ENCODE measurements at regions not wholly inside any gene's neighbourhood (a gene's known extent, or its start where the extent isn't known, plus 50 kb on each side); places are given as distances from the start of the nearest gene placed in this dataset.

DNA sequence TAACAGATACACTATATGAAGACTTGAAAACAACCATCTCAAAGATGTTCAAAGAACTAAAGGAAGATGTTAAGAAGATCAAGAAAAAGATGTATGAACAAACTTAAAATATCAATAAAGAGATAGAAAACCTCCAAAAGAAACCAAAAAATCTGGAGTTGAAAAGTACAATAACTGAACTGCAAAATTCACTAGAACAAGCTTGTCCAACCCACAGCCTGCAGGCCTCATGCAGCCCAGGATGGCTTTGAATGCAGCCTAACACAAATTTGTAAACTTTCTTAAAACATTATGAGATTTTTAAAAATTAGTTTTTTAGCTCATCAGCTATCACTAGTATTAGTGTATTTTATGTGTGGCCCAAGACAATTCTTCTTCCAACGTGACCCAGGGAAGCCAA, 77.0 kb upstream of the DCTD start:
- H2AFZ ChIP-seq, result no peak overlapping the region
- no peak overlapping the region for H3K4me3 ChIP-seq
- no peaks in the 10 kb centered on the region for H3K9me2 ChIP-seq (ENCODE audit: insufficient read depth)
- no TSS peak for BruUV-seq (replicated peaks)
- DNase-seq, result no peak
- H3K9me3 ChIP-seq (ENCODE audit: insufficient read depth, low read depth), result no peaks in the 10 kb centered on the region
- no peak for TF ChIP-seq CTCF (conservative IDR thresholded peaks at IDR 0.05)
- TF ChIP-seq EZH2 (IDR thresholded peaks at IDR 0.05; ENCODE audit: low read depth), result no peak
- H4K20me1 ChIP-seq (ENCODE audit: insufficient read depth), result no peaks in the 10 kb centered on the region
- no peaks in the 10 kb centered on the region for H3K79me2 ChIP-seq (ENCODE audit: low read depth)
- ChIA-PET CTCF (no interaction called here), POLR2A (ENCODE audit: unreplicated experiment) (no interaction called here)
- intact Hi-C loops (cut with micrococcal nuclease; ENCODE audit: unreplicated experiment), result no loop called here
- no peak overlapping the region for H3K27ac ChIP-seq
- H3K36me3 ChIP-seq (ENCODE audit: low read depth), result no peaks in the 10 kb centered on the region
- H3K27me3 ChIP-seq (ENCODE audit: insufficient read depth, low read depth), result no peaks in the 10 kb centered on the region
- H3K4me2 ChIP-seq, result no peak overlapping the region
- H3F3A ChIP-seq (ENCODE audit: insufficient read depth, low read depth), result no peaks in the 10 kb centered on the region
- H3K4me1 ChIP-seq (replicated peaks; ENCODE audit: insufficient read depth), result no peaks in the 10 kb centered on the region

GRCh38 chr4:182978152-182978827, 61.1 kb upstream of the DCTD start:
- intact Hi-C loops (cut with micrococcal nuclease; ENCODE audit: unreplicated experiment), result no loop called here
- POLR2A ChIA-PET (ENCODE audit: unreplicated experiment), result no interaction called here
- peaks cover 7% of the 10 kb centered on the region; the same call in 1 of the 2 replicates for H3K4me1 ChIP-seq (replicated peaks; ENCODE audit: insufficient read depth)
- H3K79me2 ChIP-seq (ENCODE audit: low read depth), result no peaks in the 10 kb centered on the region
- no peak overlapping the region for H2AFZ ChIP-seq
- no peaks in the 10 kb centered on the region for H3F3A ChIP-seq (ENCODE audit: insufficient read depth, low read depth)
- no peak for DNase-seq
- no peak overlapping the region for H3K27ac ChIP-seq
- CTCF ChIA-PET, result no interaction called here
- H3K9me3 ChIP-seq (ENCODE audit: insufficient read depth, low read depth), result no peaks in the 10 kb centered on the region
- no peaks in the 10 kb centered on the region for H3K36me3 ChIP-seq (ENCODE audit: low read depth)
- no peaks in the 10 kb centered on the region for H3K9me2 ChIP-seq (ENCODE audit: insufficient read depth)
- no peak overlapping the region for H3K4me2 ChIP-seq
- BruUV-seq (replicated peaks), result no TSS peak
- no peaks in the 10 kb centered on the region for H3K27me3 ChIP-seq (ENCODE audit: insufficient read depth, low read depth)
- H4K20me1 ChIP-seq (ENCODE audit: insufficient read depth), result no peaks in the 10 kb centered on the region
- H3K4me3 ChIP-seq, result no peak overlapping the region
- no peak for TF ChIP-seq CTCF (conservative IDR thresholded peaks at IDR 0.05)
- TF ChIP-seq EZH2 (IDR thresholded peaks at IDR 0.05; ENCODE audit: low read depth), result no peak

DNA sequence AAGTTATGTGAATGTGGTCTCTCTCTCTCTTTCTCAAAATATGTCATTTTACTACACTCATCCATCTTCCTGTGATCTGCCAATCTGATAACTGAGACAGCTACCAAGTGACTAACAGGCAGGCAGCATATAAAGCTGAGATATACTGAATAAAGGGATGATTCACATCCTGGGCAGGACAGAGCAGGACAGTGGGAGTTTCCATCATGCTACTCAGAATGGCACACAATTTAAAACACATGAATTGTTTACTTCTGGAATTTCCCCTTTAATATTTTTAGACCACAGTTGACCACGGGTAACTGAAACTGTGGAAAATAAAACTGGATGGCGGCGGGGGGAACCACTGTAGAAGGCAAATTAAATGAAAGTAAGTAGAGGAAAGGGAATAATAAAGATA, 58.6 kb upstream of the DCTD start:
- no peak for TF ChIP-seq EZH2 (IDR thresholded peaks at IDR 0.05; ENCODE audit: low read depth)
- Histone ChIP-seq H3K9me3 (ENCODE audit: insufficient read depth, low read depth) (no peaks in the 10 kb centered on the region), H3K4me1 (replicated peaks; ENCODE audit: insufficient read depth) (peaks cover 7% of the 10 kb centered on the region; the same call in 1 of the 2 replicates), H3K4me2 (peak overlapping the region; percentile 32), H3F3A (ENCODE audit: insufficient read depth, low read depth) (no peaks in the 10 kb centered on the region), H3K27me3 (ENCODE audit: insufficient read depth, low read depth) (no peaks in the 10 kb centered on the region), H3K4me3 (no peak overlapping the region), H3K9me2 (ENCODE audit: insufficient read depth) (no peaks in the 10 kb centered on the region), H3K27ac (peak overlapping the region; percentile 31; the same call in 1 of the 2 replicates), H4K20me1 (ENCODE audit: insufficient read depth) (no peaks in the 10 kb centered on the region), H3K36me3 (ENCODE audit: low read depth) (no peaks in the 10 kb centered on the region), H3K79me2 (ENCODE audit: low read depth) (no peaks in the 10 kb centered on the region), H2AFZ (no peak overlapping the region)
- ChIA-PET POLR2A (ENCODE audit: unreplicated experiment) (no interaction called here), CTCF (no interaction called here)
- peak; percentile 18 to 69 for DNase-seq
- intact Hi-C loops (cut with micrococcal nuclease; ENCODE audit: unreplicated experiment), result no loop called here
- BruUV-seq (replicated peaks), result no TSS peak

DNA sequence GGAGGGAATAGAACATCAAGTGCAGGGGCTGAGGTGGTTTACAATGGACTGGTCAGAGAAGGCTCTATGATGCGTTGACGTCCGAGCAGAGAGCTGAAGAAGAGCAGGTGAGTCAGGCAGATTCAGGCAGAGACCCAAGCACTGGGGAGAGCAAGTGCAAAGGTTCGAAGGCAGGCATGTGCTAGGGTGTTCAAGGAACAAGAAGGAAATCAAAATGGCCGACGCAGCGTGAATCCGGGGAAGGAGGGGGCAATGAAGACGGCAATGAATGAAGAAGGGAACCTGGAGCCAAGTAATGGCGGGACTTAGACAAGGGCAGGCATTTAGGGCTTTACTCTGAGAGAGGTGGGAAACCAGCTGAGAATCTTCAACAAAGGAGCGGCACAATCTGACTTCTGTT, 56.8 kb upstream of the DCTD start:
- intact Hi-C loops (cut with micrococcal nuclease; ENCODE audit: unreplicated experiment), result no loop called here
- CTCF ChIA-PET, result interaction anchor here (0.6 kb wide), 1 partner anchor 101 kb away, joined by 3 read pairs; no protein-coding TSS in a partner anchor
- no peaks in the 10 kb centered on the region for H3K36me3 ChIP-seq (ENCODE audit: low read depth)
- POLR2A ChIA-PET (ENCODE audit: unreplicated experiment), result no interaction called here
- TF ChIP-seq CTCF (conservative IDR thresholded peaks at IDR 0.05) (no peak), EZH2 (IDR thresholded peaks at IDR 0.05; ENCODE audit: low read depth) (no peak)
- H3K27me3 ChIP-seq (ENCODE audit: insufficient read depth, low read depth), result no peaks in the 10 kb centered on the region
- no peak overlapping the region for H3K4me3 ChIP-seq
- H3K4me1 ChIP-seq (replicated peaks; ENCODE audit: insufficient read depth), result peaks cover 7% of the 10 kb centered on the region; the same call in 1 of the 2 replicates
- no peaks in the 10 kb centered on the region for H4K20me1 ChIP-seq (ENCODE audit: insufficient read depth)
- H3F3A ChIP-seq (ENCODE audit: insufficient read depth, low read depth), result no peaks in the 10 kb centered on the region
- no TSS peak for BruUV-seq (replicated peaks)
- no peaks in the 10 kb centered on the region for H3K79me2 ChIP-seq (ENCODE audit: low read depth)
- no peaks in the 10 kb centered on the region for H3K9me2 ChIP-seq (ENCODE audit: insufficient read depth)
- H3K4me2 ChIP-seq, result no peak overlapping the region
- no peak overlapping the region for H3K27ac ChIP-seq
- no peak overlapping the region for H2AFZ ChIP-seq
- no peak for DNase-seq
- no peaks in the 10 kb centered on the region for H3K9me3 ChIP-seq (ENCODE audit: insufficient read depth, low read depth)
